ENCODE measurements at regions not wholly inside any gene's neighbourhood (a gene's known extent, or its start where the extent isn't known, plus 50 kb on each side); places are given as distances from the start of the nearest gene placed in this dataset.

- TF ChIP-seq RAD21 (IDR thresholded peaks at IDR 0.05; ENCODE audit: low read depth) (no peak), EGR1 (IDR thresholded peaks at IDR 0.05) (no peak), ZBTB7A (IDR thresholded peaks at IDR 0.05; ENCODE audit: low read depth) (no peak), EP300 (IDR thresholded peaks at IDR 0.05; ENCODE audit: borderline replicate concordance) (no peak), USF1 (IDR thresholded peaks at IDR 0.05) (no peak), CREB1 (IDR thresholded peaks at IDR 0.05; ENCODE audit: low read depth) (no peak), YY1 (IDR thresholded peaks at IDR 0.05; ENCODE audit: low read depth) (no peak), NFIC (IDR thresholded peaks at IDR 0.05) (no peak), FOXM1 (IDR thresholded peaks at IDR 0.05; ENCODE audit: borderline replicate concordance, low read depth) (no peak)
- TF ChIP-seq, protein P1, sequence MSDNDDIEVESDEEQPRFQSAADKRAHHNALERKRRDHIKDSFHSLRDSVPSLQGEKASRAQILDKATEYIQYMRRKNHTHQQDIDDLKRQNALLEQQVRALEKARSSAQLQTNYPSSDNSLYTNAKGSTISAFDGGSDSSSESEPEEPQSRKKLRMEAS (IDR thresholded peaks at IDR 0.05): no peak
Observed at GRCh38 chr6:74208239-74208638, 512.2 kb downstream of the CD109 start.

DNA sequence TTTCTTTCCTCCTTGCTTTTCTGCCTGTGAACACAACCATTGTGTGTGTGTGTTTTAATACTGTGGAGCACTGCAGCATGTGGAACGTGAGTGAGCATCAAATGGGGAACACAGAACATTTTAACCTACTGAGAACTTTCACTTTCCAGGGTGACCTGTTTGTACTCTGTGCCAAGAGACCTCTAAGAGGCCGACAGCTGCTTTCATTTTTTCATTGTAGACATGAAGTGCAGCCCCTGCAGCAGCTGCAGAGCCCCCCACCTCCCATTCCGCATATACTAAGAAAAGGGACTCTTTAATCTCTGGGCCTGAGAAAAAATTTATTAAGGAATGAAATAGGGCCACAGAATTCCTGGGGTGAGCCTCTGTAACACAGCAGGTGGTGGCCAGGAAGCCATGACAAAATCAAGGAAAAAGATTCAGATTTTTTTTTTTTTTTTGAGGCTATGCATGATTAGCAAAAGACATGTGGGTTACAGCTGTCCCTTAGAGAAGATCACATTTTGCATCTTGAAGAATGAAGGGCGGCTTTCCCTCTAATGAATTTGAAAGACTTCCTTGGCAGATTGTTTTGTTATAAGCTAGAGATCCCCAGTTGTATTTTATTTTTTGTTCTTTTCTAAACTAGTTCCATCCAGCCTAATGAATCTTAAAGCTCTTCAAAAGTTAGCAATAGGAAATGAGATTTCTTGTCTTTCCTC is 503.4 kb downstream of the CD109 start:
- no peak for TF ChIP-seq CREB1 (IDR thresholded peaks at IDR 0.05; ENCODE audit: low read depth)
- TF ChIP-seq NFIC (IDR thresholded peaks at IDR 0.05): no peak
- TF ChIP-seq, protein P1 (IDR thresholded peaks at IDR 0.05): no peak
- TF ChIP-seq RAD21 (IDR thresholded peaks at IDR 0.05; ENCODE audit: low read depth): no peak
- no peak for TF ChIP-seq CEBPB (IDR thresholded peaks at IDR 0.05)
- no peak for TF ChIP-seq EGR1 (IDR thresholded peaks at IDR 0.05)
- no peak for TF ChIP-seq TCF12 (IDR thresholded peaks at IDR 0.05; ENCODE audit: low read depth)
- TF ChIP-seq TAF1 (IDR thresholded peaks at IDR 0.05; ENCODE audit: low read depth): no peak
- TF ChIP-seq, protein P2, sequence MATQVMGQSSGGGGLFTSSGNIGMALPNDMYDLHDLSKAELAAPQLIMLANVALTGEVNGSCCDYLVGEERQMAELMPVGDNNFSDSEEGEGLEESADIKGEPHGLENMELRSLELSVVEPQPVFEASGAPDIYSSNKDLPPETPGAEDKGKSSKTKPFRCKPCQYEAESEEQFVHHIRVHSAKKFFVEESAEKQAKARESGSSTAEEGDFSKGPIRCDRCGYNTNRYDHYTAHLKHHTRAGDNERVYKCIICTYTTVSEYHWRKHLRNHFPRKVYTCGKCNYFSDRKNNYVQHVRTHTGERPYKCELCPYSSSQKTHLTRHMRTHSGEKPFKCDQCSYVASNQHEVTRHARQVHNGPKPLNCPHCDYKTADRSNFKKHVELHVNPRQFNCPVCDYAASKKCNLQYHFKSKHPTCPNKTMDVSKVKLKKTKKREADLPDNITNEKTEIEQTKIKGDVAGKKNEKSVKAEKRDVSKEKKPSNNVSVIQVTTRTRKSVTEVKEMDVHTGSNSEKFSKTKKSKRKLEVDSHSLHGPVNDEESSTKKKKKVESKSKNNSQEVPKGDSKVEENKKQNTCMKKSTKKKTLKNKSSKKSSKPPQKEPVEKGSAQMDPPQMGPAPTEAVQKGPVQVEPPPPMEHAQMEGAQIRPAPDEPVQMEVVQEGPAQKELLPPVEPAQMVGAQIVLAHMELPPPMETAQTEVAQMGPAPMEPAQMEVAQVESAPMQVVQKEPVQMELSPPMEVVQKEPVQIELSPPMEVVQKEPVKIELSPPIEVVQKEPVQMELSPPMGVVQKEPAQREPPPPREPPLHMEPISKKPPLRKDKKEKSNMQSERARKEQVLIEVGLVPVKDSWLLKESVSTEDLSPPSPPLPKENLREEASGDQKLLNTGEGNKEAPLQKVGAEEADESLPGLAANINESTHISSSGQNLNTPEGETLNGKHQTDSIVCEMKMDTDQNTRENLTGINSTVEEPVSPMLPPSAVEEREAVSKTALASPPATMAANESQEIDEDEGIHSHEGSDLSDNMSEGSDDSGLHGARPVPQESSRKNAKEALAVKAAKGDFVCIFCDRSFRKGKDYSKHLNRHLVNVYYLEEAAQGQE (IDR thresholded peaks at IDR 0.05; ENCODE audit: low read depth): no peak
- no peak for TF ChIP-seq YY1 (IDR thresholded peaks at IDR 0.05; ENCODE audit: low read depth)
- no peak for TF ChIP-seq USF1 (IDR thresholded peaks at IDR 0.05)
- no peak for TF ChIP-seq EP300 (IDR thresholded peaks at IDR 0.05; ENCODE audit: borderline replicate concordance)
- no peak for TF ChIP-seq TEAD4 (IDR thresholded peaks at IDR 0.05)
- TF ChIP-seq ZBTB7A (IDR thresholded peaks at IDR 0.05; ENCODE audit: low read depth): no peak

DNA sequence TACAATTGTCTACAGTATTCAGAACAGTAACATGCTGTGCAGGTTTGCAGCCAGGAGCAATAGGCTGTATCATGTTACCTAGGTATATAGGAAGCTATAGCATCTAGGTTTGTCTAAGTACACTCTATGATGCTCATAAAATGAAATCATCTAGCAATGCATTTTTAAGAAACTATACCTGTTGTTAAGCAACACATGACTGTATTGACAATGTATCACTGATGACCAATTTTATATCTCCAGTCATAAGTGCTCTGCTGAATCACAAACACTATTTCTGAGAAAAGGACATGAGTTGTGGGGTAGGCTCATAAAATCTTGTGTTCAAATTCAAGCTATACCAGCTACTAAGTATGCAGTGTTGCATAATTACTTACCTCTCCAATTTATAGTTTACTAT is 501.3 kb downstream of the CD109 start:
- no peak for TF ChIP-seq RAD21 (IDR thresholded peaks at IDR 0.05; ENCODE audit: low read depth)
- no peak for TF ChIP-seq CEBPB (IDR thresholded peaks at IDR 0.05)
- TF ChIP-seq CREB1 (IDR thresholded peaks at IDR 0.05; ENCODE audit: low read depth): no peak

DNA sequence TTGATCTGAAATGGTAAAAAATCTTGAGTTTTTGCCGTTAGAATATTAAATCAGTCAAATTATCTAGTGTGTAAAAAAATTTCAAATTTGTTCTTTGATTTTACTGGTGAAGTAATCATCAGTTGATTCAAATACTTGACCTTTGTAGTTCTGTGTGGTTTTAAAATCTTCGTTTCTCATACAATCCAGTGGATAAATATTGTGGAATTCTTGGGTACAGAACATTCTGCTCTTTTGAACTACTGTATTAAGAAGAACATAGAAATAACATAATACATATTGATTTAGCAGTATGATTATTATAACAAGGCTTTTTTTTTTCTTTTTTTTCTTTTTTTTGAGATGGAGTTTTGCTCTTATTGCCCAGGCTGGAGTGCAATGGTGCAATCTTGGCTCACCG is 491.8 kb downstream of the CD109 start:
- TF ChIP-seq ZBTB7A (IDR thresholded peaks at IDR 0.05; ENCODE audit: low read depth) (no peak), TAF1 (IDR thresholded peaks at IDR 0.05; ENCODE audit: low read depth) (no peak), EP300 (IDR thresholded peaks at IDR 0.05; ENCODE audit: borderline replicate concordance) (no peak)
- TF ChIP-seq, protein P2 (IDR thresholded peaks at IDR 0.05; ENCODE audit: low read depth): no peak

GRCh38 chr6:74182992-74183391 is 487.0 kb downstream of the CD109 start:
- no peak for TF ChIP-seq TAF1 (IDR thresholded peaks at IDR 0.05; ENCODE audit: low read depth)
- TF ChIP-seq ZBTB7A (IDR thresholded peaks at IDR 0.05; ENCODE audit: low read depth): no peak
- TF ChIP-seq CREB1 (IDR thresholded peaks at IDR 0.05; ENCODE audit: low read depth): no peak
- TF ChIP-seq EP300 (IDR thresholded peaks at IDR 0.05; ENCODE audit: borderline replicate concordance): no peak
- TF ChIP-seq, protein P2 (IDR thresholded peaks at IDR 0.05; ENCODE audit: low read depth): no peak
- TF ChIP-seq NFIC (IDR thresholded peaks at IDR 0.05): no peak
- TF ChIP-seq, protein P1 (IDR thresholded peaks at IDR 0.05): no peak
- TF ChIP-seq YY1 (IDR thresholded peaks at IDR 0.05; ENCODE audit: low read depth): no peak
- no peak for TF ChIP-seq FOXM1 (IDR thresholded peaks at IDR 0.05; ENCODE audit: borderline replicate concordance, low read depth)
- TF ChIP-seq TCF12 (IDR thresholded peaks at IDR 0.05; ENCODE audit: low read depth): no peak
- no peak for TF ChIP-seq USF1 (IDR thresholded peaks at IDR 0.05)
- TF ChIP-seq TEAD4 (IDR thresholded peaks at IDR 0.05): no peak
- no peak for TF ChIP-seq RAD21 (IDR thresholded peaks at IDR 0.05; ENCODE audit: low read depth)
- no peak for TF ChIP-seq EGR1 (IDR thresholded peaks at IDR 0.05)
- no peak for TF ChIP-seq CEBPB (IDR thresholded peaks at IDR 0.05)

Measured in Ishikawa (cell line).